Cardiac fibroblast (primary cell): ENCODE measurements at regions not wholly inside any gene's neighbourhood (a gene's known extent, or its start where the extent isn't known, plus 50 kb on each side); places are given as distances from the start of the nearest gene placed in this dataset.

Experiments
- DNase-seq, 2 donors: peaks; one replicate each; pipeline versions ENCODE4 v3.0.0 to v3.0.0-alpha.2; 2010; ENCODE audit warnings: low read depth in 2 of 2
- H3K4me3 ChIP-seq, 2 donors: replicated peaks in 1 of 2; 1 replicate in 1 of 2; 2 replicates in 1 of 2; pipeline ENCODE4 v1.5.1; 2011; ENCODE audit warnings: low read depth in 2 of 2, low read length in 2 of 2, mild to moderate bottlenecking in 2 of 2, moderate library complexity in 1 of 2
- TF ChIP-seq, protein P1 (sequence below): IDR thresholded peaks from one replicate; pipeline ENCODE4 v1.5.1; 2011; ENCODE audit warnings: low read depth, mild to moderate bottlenecking, low read length, inconsistent platforms

DNA sequence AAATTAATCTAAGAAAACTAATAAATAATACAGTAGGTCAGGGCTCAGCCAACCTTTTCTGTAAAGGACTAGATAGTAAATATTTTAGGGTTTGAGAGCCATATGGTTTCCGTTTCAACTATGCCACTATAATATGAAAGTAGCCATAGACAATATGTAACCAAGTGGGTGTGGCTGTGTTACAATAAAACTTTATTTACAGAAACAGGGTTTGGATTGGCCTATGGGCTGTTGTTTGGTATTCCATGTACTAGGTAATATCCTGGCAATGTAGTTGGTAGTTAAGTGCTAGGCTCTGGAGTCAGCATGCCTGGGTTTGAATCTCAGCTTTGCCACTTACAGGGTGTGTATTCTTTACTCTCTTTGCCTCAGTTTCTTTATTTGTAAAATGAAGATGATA is 156.5 kb upstream of the RPH3A start:
- TF ChIP-seq, protein P1, sequence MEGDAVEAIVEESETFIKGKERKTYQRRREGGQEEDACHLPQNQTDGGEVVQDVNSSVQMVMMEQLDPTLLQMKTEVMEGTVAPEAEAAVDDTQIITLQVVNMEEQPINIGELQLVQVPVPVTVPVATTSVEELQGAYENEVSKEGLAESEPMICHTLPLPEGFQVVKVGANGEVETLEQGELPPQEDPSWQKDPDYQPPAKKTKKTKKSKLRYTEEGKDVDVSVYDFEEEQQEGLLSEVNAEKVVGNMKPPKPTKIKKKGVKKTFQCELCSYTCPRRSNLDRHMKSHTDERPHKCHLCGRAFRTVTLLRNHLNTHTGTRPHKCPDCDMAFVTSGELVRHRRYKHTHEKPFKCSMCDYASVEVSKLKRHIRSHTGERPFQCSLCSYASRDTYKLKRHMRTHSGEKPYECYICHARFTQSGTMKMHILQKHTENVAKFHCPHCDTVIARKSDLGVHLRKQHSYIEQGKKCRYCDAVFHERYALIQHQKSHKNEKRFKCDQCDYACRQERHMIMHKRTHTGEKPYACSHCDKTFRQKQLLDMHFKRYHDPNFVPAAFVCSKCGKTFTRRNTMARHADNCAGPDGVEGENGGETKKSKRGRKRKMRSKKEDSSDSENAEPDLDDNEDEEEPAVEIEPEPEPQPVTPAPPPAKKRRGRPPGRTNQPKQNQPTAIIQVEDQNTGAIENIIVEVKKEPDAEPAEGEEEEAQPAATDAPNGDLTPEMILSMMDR: no peak
- no peak overlapping the region for H3K4me3 ChIP-seq
- DNase-seq: no peak

DNA sequence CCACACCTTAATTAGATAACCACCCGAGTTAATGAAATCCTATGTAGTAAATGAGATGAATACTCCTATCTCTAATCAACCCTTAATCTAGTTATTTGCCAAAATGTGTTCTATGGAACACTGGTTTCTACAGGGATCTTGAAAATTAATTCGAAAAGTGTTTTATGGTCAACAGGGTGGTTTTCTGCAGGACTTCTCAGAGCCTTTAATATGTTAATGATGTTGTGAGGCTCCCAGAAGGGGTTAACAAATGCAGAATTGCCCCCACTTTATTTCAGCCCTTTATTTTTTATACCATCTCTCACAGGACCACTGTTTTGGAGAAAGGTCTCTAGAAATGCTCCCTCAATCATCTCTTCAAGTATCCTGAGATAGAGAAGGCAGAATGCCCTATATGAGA is 153.1 kb upstream of the RPH3A start:
- H3K4me3 ChIP-seq: no peak overlapping the region
- no peak for DNase-seq
- TF ChIP-seq, protein P1: no peak

DNA sequence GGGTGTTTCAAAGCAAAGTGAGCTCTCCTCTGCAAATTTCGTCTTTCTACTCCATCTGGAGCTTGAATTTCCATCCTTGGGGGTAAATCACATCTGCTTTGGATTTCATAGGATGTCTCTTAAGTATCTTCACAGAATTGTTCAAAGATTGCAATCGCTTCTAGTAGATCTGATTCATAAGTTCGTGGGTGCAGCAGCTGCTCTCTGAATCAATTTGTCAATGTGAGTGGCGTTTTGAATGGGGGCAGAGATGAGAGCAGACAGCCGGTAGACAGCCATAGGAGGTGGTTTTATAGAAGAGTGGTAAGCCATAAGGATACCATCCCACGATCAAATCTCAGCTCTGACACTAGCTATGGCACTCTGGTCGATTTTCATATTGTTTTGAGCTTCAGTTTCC is 146.0 kb upstream of the RPH3A start:
- no peak for DNase-seq
- no peak overlapping the region for H3K4me3 ChIP-seq
- TF ChIP-seq, protein P1: no peak

DNA sequence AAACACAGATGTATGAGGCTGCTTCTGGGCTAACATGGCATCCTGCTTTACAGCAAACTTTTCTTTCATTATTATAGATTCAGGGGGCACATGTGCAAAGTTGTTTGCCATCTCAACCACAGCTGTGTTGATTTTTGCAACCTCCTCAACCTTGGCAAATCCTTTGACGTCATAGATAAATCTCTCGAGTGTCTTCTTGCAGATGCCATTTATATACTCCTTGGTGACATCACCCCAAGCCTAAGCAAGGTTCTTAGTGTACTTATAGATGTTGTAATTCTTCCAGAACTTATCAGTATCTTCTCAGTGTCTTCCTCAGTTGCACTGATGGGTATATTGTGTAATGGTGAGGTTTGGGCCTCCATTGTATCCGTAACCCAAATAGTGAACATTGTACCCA is 135.4 kb upstream of the RPH3A start:
- no peak for DNase-seq
- TF ChIP-seq, protein P1: no peak
- H3K4me3 ChIP-seq: no peak overlapping the region

DNA sequence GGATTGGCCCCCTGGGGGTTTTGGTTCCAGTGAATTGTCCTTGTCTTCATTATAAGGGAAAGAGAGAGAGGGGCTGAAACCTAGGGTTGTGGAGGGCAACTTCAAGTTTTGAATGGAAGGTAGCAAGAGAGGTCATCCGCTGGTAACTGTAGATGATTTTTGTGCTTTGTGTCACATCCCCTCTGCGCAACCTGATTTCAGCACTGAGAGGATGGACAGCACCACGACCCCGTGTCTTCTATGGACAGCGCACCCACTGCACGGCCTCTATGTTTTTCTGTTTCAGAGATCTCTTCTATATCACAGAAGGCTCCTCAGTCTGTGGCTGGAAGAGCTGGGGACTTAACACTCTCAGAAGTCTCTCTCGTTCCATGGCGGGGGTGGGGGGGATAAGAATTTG is 127.0 kb upstream of the RPH3A start:
- TF ChIP-seq, protein P1: no peak
- peak; percentile 2 for DNase-seq

DNA sequence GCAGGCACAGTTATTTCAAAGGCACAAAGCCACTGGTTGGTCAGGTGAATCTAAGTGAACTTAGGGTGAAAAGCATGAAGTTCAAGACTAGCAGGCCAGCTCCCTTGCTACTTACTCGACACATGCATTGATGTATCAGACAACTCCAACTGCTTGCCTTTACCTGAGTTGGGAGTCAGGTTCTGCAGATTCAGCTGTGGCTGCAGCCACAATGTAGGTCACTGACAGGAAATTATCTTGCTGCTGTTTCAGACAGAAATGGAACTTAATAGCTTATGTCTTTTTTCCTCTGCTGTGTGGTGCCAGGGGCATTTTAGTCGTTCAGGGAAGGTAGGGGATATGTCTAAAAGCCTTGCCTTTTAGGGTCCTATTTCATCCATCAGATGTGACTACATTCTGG is 125.6 kb upstream of the RPH3A start:
- TF ChIP-seq, protein P1: no peak
- no peak overlapping the region for H3K4me3 ChIP-seq
- DNase-seq: no peak

More for the DNA sequence above, 127.0 kb upstream of the RPH3A start:
- H3K4me3 ChIP-seq: no peak overlapping the region

DNA sequence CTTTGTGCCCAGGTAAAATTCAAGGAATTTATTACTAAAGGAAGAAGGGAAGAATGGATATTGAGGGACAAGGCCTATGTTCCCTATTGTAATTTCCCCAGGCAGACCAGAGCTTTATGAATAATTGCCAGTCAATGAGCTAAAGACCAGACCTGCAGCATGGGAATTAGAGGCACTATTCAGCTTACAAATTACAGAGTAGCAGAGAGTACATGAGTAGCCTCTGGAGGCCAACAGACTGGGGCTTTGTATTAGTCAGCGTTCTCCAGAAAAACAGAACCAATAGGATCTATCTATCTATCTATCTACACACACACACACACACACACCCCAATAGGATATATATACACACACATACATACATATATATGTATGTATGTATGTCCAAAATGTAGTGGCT is 120.0 kb upstream of the RPH3A start:
- DNase-seq: no peak
- TF ChIP-seq, protein P1: no peak
- no peak overlapping the region for H3K4me3 ChIP-seq
